ENCODE measurements at regions not wholly inside any gene's neighbourhood (a gene's known extent, or its start where the extent isn't known, plus 50 kb on each side); places are given as distances from the start of the nearest gene placed in this dataset.
A peak's percentile ranks its signal among the peaks of the same experiment; 100 is the strongest.
"Not testable (repeated sequence)": the region's sequence is repeated elsewhere in the genome, so short reads cannot be mapped to it uniquely, and the experiment has no call there.

DNA sequence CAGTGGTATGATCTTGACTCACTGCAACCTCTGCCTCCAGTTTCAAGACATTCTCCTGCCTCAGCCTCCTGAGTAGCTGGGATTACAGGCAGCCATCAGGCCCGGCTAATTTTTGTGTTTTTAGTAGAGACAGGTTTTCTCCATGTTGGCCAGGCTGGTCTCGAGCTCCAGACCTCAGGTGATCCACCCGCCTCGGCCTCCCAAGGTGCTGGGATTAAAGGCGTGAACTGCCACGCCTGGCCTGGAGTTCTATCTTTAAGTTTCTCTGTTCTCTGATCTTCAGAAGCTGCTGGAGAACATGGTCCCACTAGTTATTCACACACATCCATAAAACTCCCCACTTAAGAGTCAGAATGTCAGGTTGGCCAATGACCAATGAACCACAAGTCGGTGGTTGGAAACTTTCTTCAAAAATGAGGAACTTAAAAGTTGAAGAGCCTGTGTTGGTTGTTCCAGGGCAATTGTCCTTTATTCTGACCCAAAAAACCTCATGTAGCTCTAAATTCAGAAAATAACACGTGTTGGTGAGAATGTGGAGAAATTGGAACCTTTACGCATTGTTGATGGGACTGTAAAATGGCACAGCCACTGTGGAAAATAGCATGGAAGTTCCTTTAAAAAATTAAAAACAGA is 55.9 kb upstream of the PIK3CB start:
- no peaks in the 10 kb centered on the region for H3K9me3 ChIP-seq
- no peaks in the 10 kb centered on the region for H3K36me3 ChIP-seq
- H3K27ac ChIP-seq = no peak overlapping the region

GRCh38 chr3:138889792-138890191 is 55.1 kb upstream of the PIK3CB start:
- Histone ChIP-seq H3K36me3 (no peaks in the 10 kb centered on the region), H3K27me3 (no peaks in the 10 kb centered on the region), H3K27ac (no peak overlapping the region), H3K9me3 (no peaks in the 10 kb centered on the region), H3K4me3 (no peak overlapping the region), H3K4me1 (no peaks in the 10 kb centered on the region)
- ATAC-seq = no peak
- WGBS (ENCODE audit: insufficient coverage, low coverage, low lambda C conversion rate, missing lambda C conversion rate) = no CpG with 5 or more reads among the region's 3 CpGs
- no peak for DNase-seq
- intact Hi-C loops (cut with DNase I) = no loop called here
- no peak for TF ChIP-seq POLR2A (IDR thresholded peaks at IDR 0.05)
- no peak for TF ChIP-seq CTCF (IDR thresholded peaks at IDR 0.05)

More for the DNA sequence above, 55.9 kb upstream of the PIK3CB start:
- H3K27me3 ChIP-seq = no peaks in the 10 kb centered on the region
- 64% methylated on average over 9 of the region's 9 CpGs for WGBS (ENCODE audit: insufficient coverage, low coverage, low lambda C conversion rate, missing lambda C conversion rate)
- TF ChIP-seq POLR2A (IDR thresholded peaks at IDR 0.05) (no peak), CTCF (IDR thresholded peaks at IDR 0.05) (no peak)
- H3K4me3 ChIP-seq = no peak overlapping the region
- intact Hi-C loops (cut with DNase I) = no loop called here
- ATAC-seq = peak in 2 of 4 donors; percentile 54 to 58
- no peak for DNase-seq
- H3K4me1 ChIP-seq = no peaks in the 10 kb centered on the region

DNA sequence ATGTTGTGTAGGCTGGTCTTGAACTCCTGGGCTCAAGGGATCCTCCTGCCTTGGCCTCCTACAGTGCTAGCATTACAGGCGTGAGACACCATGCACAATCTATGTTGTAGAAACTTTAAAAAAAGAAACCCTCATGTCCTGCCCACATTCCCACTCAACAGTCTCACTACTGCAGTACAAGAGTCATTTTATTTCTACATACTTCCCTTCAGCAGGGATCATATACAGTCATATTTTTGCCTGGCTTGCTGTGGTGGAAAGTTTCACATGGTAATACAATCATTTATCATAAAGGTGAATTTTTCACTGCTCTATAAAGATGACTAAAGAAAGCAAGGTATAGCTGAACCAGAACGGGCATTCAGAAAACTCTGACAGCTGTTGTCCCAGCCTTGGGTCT is 53.8 kb upstream of the PIK3CB start:
- intact Hi-C loops (cut with DNase I) = no loop called here
- H3K9me3 ChIP-seq = no peaks in the 10 kb centered on the region
- H3K4me1 ChIP-seq = no peaks in the 10 kb centered on the region
- TF ChIP-seq CTCF (IDR thresholded peaks at IDR 0.05) (no peak), POLR2A (IDR thresholded peaks at IDR 0.05) (no peak)
- peak in 1 of 4 donors; percentile 22 for ATAC-seq
- H3K27me3 ChIP-seq = no peaks in the 10 kb centered on the region
- H3K4me3 ChIP-seq = no peak overlapping the region
- no peak for DNase-seq
- no peak overlapping the region for H3K27ac ChIP-seq
- H3K36me3 ChIP-seq = no peaks in the 10 kb centered on the region
- whole genome bisulfite sequencing (ENCODE audit: insufficient coverage, low coverage, low lambda C conversion rate, missing lambda C conversion rate) = 76% methylated on average over 2 of the region's 2 CpGs

- H3K9me3 ChIP-seq; H3K4me1 ChIP-seq; ATAC-seq; H3K27ac ChIP-seq; intact Hi-C loops (cut with DNase I); H3K4me3 ChIP-seq; H3K36me3 ChIP-seq; H3K27me3 ChIP-seq; DNase-seq: not testable (repeated sequence)
- WGBS (ENCODE audit: insufficient coverage, low coverage, low lambda C conversion rate, missing lambda C conversion rate) = 81% methylated on average over 5 of the region's 5 CpGs
These were observed 51.4 kb upstream of the PIK3CB start for GRCh38 chr3:138886096-138886495.
